Erythroblast (primary cell): ENCODE measurements at regions not wholly inside any gene's neighbourhood (a gene's known extent, or its start where the extent isn't known, plus 50 kb on each side); places are given as distances from the start of the nearest gene placed in this dataset.

Experiments used
- DNase-seq, 2 experiments: peaks; one replicate each; lab custom pipeline; 2025; lab: John Stamatoyannopoulos, UW
- GATA1 ChIP-seq: IDR thresholded peaks from 2 replicates; pipeline ENCODE4 v1.6.1; 2011; ENCODE audit warnings: low read depth, mild to moderate bottlenecking, control low read depth, low read length, moderate library complexity
- POLR2A ChIP-seq: IDR thresholded peaks from 2 replicates; pipeline ENCODE4 v1.6.1; 2011; ENCODE audit warnings: mild to moderate bottlenecking, low read length

DNA sequence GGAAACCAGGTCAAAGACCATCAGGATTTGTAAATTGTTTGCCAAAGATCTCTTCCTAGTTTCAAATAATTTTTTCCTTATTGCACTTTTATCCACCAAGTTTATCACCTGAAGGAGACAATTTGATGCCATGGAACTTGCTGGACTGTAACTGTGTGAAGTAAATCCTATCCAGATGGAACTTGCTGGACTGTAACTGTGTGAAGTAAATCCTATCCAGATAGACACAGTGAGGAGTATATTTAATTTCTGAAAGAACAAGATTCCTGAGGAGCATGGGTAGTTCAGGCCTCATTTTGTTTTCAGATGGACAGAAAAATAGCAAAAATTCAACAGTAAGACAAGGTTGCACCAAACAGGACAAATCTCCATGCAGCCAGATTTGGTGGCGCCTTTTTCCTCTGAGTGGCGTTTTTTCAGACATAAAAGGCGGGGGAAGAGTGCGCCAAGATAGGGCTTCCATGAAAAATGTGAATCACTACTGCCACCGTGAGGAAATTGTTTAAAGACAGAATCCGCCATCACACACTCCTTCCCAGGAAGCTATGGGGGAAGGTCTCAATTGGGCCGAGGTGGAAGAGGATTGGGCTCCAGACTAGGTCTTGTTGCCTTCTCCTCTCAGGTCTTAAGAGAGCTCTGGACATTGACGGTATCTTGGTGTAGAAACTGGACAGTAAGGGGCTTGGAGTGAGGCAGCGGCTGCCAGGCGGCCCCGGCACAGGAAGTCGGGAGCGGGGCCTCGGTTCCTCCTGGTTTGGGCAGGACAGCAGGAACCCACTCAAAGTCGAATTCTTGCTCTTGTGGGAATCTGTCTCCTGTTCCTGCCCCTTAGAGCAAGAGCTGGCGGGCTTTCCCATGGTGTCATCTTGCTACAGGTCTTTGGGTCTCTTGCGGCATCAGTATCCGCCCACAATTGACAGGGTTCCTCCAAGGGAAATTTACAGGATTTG is 234.7 kb downstream of the OR13H1 start:
- no peak for DNase-seq
- TF ChIP-seq GATA1 (no peak), POLR2A (no peak)

DNA sequence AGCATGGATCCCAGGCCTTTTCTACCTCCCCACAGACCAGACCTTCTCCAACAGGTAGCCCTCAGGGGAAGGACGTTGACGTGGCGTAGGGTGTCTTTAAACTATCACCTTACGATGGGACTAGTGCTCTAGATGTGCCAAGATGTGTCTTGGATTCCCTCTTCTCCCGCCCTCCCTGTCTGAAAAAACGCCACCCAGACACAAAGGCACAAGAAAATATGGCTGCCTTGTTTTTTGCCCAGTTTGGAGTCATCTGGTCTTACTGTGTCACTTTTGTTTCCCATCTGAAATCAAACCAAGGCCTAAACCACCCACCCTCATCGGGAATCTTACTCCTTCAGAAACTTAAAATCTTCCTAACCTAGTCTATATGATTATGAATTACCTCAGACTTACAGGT is 235.4 kb downstream of the OR13H1 start:
- TF ChIP-seq GATA1 (no peak), POLR2A (no peak)
- DNase-seq = no peak

DNA sequence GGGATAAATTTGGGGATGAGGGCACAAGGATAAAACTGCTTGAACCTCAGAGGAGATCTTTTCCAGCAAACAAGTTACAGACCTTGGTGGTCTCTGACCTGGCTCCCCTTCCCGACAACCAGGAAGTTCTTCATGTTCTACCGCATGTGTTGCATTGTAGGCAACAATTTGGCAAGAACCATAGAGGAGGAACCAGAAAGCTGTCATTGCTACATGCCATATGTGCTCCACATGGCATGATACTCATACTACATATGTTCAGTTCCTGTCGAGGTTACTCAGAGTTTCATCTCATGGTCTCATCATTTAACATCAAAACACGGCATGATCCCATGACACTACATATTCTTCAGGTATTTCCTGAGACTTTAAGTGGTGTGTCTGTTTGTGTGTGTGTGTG is 235.9 kb downstream of the OR13H1 start:
- DNase-seq = no peak
- TF ChIP-seq POLR2A (no peak), GATA1 (no peak)

DNA sequence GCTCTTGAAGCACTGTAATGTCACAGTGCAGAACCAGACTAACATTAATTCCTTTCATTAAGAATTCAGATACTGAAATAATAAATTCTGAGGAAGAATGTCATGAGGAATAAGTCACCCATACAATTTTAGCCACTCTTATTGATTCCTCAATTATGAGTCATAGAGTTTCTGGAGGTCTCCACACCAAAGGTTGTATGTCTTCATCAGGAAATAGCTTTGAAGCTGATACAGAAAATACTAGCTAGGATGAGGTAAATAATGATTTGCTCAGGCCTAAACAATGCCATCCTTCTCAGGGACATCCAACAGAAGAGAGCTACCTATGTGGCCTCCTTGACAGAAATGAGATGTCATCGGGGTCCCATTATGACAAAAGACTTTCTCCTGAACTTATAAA is 238.8 kb downstream of the OR13H1 start:
- no peak for DNase-seq
- TF ChIP-seq POLR2A (no peak), GATA1 (no peak)

DNA sequence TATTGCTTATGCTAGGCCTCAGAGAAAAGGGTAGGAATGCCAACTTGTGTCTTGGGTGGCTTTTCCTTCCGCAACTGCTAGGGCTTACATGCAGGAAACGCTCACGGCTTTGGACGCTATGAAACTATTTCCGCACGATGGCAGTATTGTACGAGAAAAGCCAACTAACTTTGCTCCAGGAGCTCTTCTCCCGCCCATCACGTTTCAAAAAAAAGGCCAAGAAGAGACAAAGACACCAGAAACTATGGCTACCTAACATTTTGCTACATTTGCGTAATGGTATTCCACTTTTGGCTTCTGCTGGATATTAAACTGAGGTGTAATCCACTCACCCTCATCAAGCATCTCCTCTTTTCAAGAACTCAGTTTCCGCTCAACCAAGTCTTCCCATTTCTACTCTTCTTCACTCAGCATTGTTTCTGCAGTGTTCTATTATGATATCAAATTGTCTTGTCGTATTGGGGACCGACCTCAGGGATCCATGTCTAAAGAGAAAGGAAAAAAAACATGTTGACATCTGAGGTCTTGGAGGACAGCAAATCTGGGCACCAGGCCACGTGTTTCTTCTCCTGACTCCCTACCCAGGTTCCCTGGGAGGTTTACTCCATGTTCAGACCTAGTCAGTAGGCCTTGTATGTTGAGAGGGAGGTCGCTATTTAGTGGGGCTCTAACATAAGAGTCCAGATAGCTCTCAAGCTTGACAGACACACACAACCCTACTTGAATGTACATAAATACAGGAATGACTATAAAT is 239.4 kb upstream of the STK26 start:
- TF ChIP-seq GATA1 = no peak
- TF ChIP-seq POLR2A = no peak
- DNase-seq = no peak

DNA sequence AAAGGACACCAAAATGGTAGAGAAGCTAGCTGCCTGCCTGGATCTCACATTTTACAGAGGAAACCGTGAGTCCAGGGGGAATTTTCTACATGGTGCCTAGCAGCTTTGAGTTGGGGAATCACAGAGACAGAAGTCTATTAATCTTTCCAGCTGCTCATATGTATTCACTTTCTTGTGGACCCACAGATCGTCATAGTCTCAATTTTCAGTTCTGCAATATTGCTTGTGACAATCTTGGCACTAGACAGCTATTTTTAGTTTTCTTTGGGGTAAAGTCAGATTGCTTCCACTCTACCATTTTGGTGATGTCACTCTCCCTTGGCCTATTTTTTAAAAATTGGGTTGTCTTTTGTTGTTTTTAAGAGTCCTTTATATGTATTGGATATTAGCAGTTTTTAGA is 233.4 kb upstream of the STK26 start:
- DNase-seq = no peak
- TF ChIP-seq GATA1 = no peak
- TF ChIP-seq POLR2A = no peak

DNA sequence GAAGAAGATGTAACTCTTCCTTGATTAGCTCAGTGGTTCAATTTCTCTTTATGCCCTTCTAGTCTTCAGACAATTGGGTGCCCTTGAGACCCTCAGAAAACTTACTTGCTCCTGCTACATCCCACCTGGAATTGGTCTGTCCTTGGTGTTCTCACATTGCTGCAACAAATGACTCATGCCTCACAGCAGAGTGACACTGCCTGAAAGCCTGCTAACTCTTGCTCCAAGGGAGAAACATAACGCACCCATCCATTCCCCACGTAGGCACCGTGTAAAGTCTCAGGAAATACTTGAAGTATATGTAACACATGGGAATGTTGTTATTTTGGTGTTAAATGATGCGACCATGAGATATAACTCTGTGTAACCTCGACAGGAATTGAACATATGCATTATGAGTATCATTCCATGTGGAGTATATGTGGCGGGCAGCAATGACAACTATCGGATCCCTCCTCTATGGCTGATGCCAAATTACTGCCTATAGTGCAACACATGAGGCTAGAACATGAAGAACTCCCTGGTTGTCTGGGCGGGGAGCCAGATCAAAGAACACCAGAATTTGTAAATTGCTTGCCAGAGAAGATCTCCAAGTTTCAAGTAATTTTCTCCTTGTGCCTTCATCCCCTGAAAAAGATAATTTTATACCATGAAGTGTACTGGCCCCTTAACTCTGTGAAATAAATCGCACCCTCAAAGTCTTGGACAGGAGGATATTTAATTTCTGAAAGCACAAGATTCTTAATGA is 231.3 kb upstream of the STK26 start:
- TF ChIP-seq GATA1 (no peak), POLR2A (no peak)
- no peak for DNase-seq

DNA sequence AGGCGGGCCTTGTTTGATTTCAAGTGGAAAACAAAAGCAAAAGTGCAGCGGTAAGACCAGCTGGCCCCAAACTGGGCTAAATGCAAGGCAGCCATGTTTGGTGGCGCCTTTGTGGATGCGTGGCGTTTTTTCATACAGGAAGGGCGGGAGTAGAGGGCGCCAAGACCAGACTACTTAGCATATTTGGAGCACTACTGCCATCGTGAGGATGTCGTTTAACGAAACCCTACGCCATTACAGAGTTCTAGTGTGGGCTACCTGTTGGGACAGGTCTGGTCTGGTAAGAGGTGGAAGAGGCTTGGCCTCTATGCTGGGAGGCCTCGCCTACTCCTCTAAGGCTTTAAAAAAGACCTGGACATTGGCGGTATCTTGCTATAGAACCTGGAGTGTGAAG is 230.7 kb upstream of the STK26 start:
- DNase-seq = no peak
- TF ChIP-seq POLR2A (no peak), GATA1 (no peak)

DNA sequence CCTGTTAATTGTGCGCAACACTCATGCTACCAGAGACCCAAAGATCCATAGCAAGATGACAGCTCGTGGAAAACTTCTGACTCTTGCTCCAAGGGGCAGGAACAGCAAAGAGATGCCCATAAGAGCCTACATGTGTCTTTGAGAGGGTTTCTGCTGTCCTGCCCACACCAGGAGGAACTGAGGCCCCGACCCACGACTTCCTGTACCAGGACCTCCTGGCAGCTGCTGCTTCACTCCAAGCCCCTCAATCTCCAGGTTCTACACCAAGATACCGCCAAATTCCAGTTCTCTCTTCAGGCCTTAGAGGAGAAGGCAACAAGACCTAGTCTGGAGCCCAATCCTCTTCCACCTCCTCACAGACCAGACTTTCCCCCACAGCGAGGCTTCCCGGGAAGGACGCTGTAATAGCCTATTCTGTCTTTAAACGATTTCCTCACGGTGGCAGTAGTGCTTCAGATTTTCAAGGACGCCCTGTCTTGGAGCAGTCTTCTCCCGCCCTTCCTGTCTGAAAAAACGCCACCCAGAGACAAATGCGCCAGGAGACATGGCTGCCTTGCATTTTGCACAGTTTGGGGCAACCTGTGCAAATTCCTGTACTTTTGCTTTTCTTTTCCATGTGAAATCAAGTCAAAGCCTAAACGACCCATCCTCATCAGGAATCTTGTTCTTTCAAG is 230.2 kb upstream of the STK26 start:
- TF ChIP-seq POLR2A = no peak
- TF ChIP-seq GATA1 = no peak
- DNase-seq = no peak

DNA sequence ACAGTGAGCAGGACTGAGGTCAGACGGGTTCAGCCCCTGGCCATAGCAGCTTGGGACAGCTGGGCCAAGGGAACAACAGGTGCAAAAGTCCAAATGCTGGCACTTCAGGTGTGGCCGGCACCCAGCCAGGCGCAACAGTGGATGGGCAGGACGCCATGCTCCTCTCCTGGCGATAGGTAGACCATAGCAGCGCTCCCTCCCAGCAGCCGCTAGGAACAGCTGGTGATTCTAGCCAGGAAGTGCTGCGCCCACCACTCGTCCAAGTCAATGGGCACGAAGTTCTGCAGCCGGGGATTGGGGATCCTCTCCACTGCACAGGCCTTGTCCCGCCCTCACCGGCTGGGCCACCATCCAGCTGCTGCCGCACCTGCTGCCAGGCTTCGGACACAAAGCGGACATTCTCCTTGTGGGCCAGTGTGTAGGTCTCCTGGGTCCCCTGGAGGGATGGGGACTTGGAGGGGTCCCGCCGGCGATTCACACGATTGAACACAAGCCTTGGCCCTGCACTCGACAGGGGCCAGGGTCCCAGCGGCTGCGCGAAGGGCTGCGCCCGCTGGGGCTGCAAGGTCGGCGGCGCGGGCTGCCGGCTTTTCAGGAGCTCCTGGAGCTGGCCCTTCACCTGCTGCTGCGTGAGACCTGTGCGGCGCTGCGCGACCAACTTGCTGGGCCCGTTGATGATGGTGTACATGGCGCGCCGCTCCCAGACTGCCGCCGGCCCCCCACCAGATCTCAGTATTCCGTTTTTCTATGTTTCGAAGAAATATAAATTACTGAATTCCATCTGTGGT is 227.5 kb upstream of the STK26 start:
- TF ChIP-seq POLR2A (no peak), GATA1 (no peak)
- no peak for DNase-seq

DNA sequence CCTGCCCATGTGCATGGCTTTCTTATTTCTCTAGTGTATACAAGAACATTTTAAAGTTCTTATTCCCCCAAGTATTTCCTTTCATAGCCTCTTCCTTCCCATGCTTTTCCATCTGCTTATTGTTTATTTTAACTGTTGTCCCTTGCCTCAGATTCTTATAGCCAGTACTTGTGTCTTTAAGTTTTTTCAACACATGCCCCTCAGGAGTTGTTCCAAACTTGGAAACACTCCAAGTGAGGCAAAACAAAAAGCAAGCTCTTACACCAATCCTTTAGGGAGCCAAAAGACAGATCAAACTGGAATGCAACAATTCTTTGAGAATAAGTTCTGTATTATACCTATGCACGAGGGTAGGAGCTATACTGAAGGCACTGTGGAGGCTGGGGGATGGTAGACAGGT is 222.0 kb upstream of the STK26 start:
- no peak for TF ChIP-seq GATA1
- no peak for TF ChIP-seq POLR2A
- DNase-seq = no peak

DNA sequence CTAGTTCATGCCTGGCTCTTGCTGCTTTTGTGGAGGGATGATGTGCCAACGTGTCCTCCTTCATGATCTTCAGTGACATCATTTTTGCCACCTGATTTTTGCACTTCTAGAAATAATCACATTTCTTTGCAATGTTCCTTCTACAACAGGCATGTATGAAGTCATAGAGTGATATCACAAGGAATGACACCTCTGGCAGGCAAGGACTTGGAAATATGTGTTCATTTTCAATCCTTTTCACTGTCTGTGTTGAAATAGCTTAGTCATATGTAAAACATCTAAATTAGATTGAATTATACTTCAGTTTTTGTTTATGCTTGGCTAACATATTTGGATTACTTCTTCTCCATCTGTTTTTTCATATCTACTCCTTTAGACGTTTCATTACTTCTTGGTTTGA is 221.2 kb upstream of the STK26 start:
- TF ChIP-seq GATA1 (no peak), POLR2A (no peak)

More for the DNA sequence above, 221.2 kb upstream of the STK26 start:
- DNase-seq = no peak
